ENCODE measurements at regions not wholly inside any gene's neighbourhood (a gene's known extent, or its start where the extent isn't known, plus 50 kb on each side); places are given as distances from the start of the nearest gene placed in this dataset.
"Not testable (repeated sequence)": the region's sequence is repeated elsewhere in the genome, so short reads cannot be mapped to it uniquely, and the experiment has no call there.

DNA sequence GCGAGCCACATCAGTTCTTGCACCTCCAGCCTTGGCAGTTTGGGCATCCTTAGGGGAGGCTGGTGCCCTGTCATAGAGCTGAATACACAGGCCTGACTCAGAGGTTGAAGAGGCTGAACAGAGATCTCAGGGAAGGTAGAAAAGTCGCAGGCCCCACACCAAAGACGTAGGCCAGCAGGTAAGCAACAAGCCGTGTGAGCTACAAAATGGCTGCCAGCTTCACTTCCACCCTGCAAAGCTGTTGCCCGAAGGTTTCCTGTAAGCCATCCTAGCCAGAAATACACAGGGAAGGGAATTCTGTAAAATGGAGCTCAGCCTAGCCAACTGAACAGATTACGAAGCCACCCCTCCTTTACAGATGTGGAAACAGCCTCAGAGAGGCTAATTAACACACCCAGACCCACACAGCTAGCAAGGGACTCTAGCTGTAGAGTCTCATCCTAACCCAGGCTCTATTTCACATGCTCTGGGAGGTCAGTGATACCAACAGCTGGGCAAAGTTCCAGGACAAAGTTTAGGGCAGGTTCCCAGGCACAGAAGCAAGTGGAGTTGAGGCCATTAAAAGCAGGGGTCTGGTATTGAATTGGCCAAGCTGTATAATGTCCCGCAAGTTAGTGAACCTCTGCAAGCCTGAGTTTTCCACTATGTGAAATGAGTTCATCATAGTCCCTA lies 66.3 kb upstream of the RASGRF1 start:
- no peaks in the 10 kb centered on the region for H3K27me3 ChIP-seq (ENCODE audit: control insufficient read depth in 2 of 2, insufficient read depth in 1 of 2, low read length in 1 of 2)
- no peak for DNase-seq (ENCODE audit: low read depth in 6 of 9, low spot score in 9 of 9)
- no peaks in the 10 kb centered on the region for H3K4me1 ChIP-seq (ENCODE audit: control insufficient read depth in 2 of 2, insufficient read depth in 2 of 2, low read length in 2 of 2)
- no peaks in the 10 kb centered on the region for H3K36me3 ChIP-seq (ENCODE audit: control insufficient read depth in 2 of 2, insufficient read depth in 2 of 2, low read length in 1 of 2)
- H3K9me3 ChIP-seq (ENCODE audit: control insufficient read depth in 2 of 2, insufficient read depth in 1 of 2, low read length in 1 of 2) = no peaks in the 10 kb centered on the region
- no peak overlapping the region for H3K27ac ChIP-seq (ENCODE audit: low read depth in 1 of 2, low read length in 1 of 2)
- 84% methylated on average over 7 of the region's 7 CpGs for WGBS
- H3K4me3 ChIP-seq (ENCODE audit: low read length in 2 of 2) = no peak overlapping the region

- no peak overlapping the region for H3K4me3 ChIP-seq (ENCODE audit: low read length in 2 of 2)
- H3K9me3 ChIP-seq (ENCODE audit: control insufficient read depth in 2 of 2, insufficient read depth in 1 of 2, low read length in 1 of 2) = peaks cover 0 to 2% of the 10 kb centered on the region in 2 donors
- H3K27me3 ChIP-seq (ENCODE audit: control insufficient read depth in 2 of 2, insufficient read depth in 1 of 2, low read length in 1 of 2) = no peaks in the 10 kb centered on the region
- no peaks in the 10 kb centered on the region for H3K4me1 ChIP-seq (ENCODE audit: control insufficient read depth in 2 of 2, insufficient read depth in 2 of 2, low read length in 2 of 2)
- no peaks in the 10 kb centered on the region for H3K36me3 ChIP-seq (ENCODE audit: control insufficient read depth in 2 of 2, insufficient read depth in 2 of 2, low read length in 1 of 2)
- 28% methylated on average over 9 of the region's 9 CpGs for WGBS
- no peak for DNase-seq (ENCODE audit: low read depth in 6 of 9, low spot score in 9 of 9)
- no peak overlapping the region for H3K27ac ChIP-seq (ENCODE audit: low read depth in 1 of 2, low read length in 1 of 2)
These were observed 64.0 kb upstream of the RASGRF1 start for GRCh38 chr15:79154483-79155135.

DNA sequence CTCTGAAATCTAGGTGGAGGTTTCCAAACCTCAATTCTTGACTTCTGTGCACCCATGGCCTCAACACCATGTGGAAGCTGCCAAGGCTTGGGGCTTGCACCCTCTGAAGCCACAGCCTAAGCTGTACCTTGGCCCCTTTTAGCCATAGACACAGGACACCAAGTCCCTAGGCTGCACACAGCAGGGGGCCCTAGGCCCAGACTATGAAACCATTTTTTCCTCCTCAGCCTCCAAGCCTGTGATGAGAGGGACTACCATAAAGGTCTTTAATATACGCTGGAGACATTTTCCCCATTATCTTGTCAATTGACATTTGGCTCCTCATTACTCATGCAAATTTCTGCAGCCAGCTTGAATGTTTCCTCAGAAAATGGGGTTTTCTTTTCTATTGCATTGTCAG lies 53.7 kb upstream of the RASGRF1 start:
- not testable (repeated sequence) for H3K36me3 ChIP-seq (ENCODE audit: control insufficient read depth in 2 of 2, insufficient read depth in 2 of 2, low read length in 1 of 2); H3K4me3 ChIP-seq (ENCODE audit: low read length in 2 of 2); H3K27me3 ChIP-seq (ENCODE audit: control insufficient read depth in 2 of 2, insufficient read depth in 1 of 2, low read length in 1 of 2); H3K4me1 ChIP-seq (ENCODE audit: control insufficient read depth in 2 of 2, insufficient read depth in 2 of 2, low read length in 2 of 2); H3K27ac ChIP-seq (ENCODE audit: low read depth in 1 of 2, low read length in 1 of 2); DNase-seq (ENCODE audit: low read depth in 6 of 9, low spot score in 9 of 9); H3K9me3 ChIP-seq (ENCODE audit: control insufficient read depth in 2 of 2, insufficient read depth in 1 of 2, low read length in 1 of 2)
- WGBS = 98% methylated on average over 1 of the region's 1 CpG

DNA sequence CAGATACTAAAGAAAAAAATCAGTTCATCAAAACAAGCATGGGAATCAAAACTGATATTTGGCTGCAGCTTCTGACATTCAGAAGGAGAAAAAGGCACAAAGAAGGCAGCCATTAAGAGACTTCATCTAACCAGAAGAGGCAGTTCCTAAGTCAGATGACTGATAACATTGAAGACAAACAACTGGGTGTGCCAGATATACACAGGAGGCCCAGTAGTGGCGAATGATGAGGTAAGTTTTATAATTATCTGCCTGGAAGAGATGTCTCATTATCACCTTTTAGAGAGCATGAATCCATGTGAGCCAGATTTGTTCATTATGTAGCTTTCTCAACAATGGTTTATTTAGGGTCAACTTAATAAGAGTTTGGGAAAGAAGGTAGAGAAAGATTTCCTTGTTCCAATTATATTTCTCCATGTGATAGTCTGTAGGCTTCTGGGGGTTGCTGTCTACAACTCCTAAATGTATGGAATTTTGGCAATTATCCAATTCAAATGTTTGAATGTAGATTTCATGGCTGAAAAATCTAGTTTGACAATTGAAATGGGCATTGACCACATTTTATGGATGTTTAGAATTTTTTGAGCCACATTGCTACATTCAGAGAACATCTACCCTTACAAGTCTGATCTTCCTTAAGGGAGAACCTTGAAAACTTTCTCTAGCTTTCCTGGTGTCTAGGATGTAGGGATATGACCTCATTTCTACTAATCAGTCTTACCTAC lies 50.4 kb upstream of the RASGRF1 start:
- WGBS = 83% methylated on average over 1 of the region's 1 CpG
- no peak for DNase-seq (ENCODE audit: low read depth in 6 of 9, low spot score in 9 of 9)
- H3K27me3 ChIP-seq (ENCODE audit: control insufficient read depth in 2 of 2, insufficient read depth in 1 of 2, low read length in 1 of 2) = peaks cover 0 to 3% of the 10 kb centered on the region in 2 donors
- H3K36me3 ChIP-seq (ENCODE audit: control insufficient read depth in 2 of 2, insufficient read depth in 2 of 2, low read length in 1 of 2) = no peaks in the 10 kb centered on the region
- no peak overlapping the region for H3K27ac ChIP-seq (ENCODE audit: low read depth in 1 of 2, low read length in 1 of 2)
- H3K4me3 ChIP-seq (ENCODE audit: low read length in 2 of 2) = no peak overlapping the region
- no peaks in the 10 kb centered on the region for H3K4me1 ChIP-seq (ENCODE audit: control insufficient read depth in 2 of 2, insufficient read depth in 2 of 2, low read length in 2 of 2)
- H3K9me3 ChIP-seq (ENCODE audit: control insufficient read depth in 2 of 2, insufficient read depth in 1 of 2, low read length in 1 of 2) = peaks cover 0 to 7% of the 10 kb centered on the region in 2 donors

Measured in thymus (tissue), 11 donors.